IPS-18a (cell line): ENCODE measurements at regions not wholly inside any gene's neighbourhood (a gene's known extent, or its start where the extent isn't known, plus 50 kb on each side); places are given as distances from the start of the nearest gene placed in this dataset.

ENCODE experiments used
- H3K27ac ChIP-seq: one replicate; pipeline ENCODE4 v1.5.1; 2013; ENCODE audit warnings: low read length
- H3K27me3 ChIP-seq: one replicate; pipeline ENCODE4 v1.6.1; 2013; ENCODE audit warnings: mild to moderate bottlenecking, low read length; ENCODE audit not compliant: control insufficient read depth, insufficient read depth
- H3K36me3 ChIP-seq: one replicate; pipeline ENCODE4 v1.6.1; 2013; ENCODE audit warnings: low read depth, low read length; ENCODE audit not compliant: control insufficient read depth
- H3K4me1 ChIP-seq: one replicate; pipeline ENCODE4 v1.6.1; 2013; ENCODE audit warnings: low read depth, low read length; ENCODE audit not compliant: control insufficient read depth
- H3K4me3 ChIP-seq: one replicate; pipeline ENCODE4 v1.5.1; 2013; ENCODE audit warnings: low read length
- H3K9ac ChIP-seq: one replicate; pipeline ENCODE4 v1.6.1; 2013; ENCODE audit warnings: mild to moderate bottlenecking, low read length, moderate library complexity
- H3K9me3 ChIP-seq: one replicate; pipeline ENCODE4 v1.6.1; 2013; ENCODE audit warnings: low read depth, low read length; ENCODE audit not compliant: control insufficient read depth

- Histone ChIP-seq H3K9me3 (no peaks in the 10 kb centered on the region), H3K36me3 (no peaks in the 10 kb centered on the region), H3K27ac (no peak overlapping the region), H3K27me3 (no peaks in the 10 kb centered on the region), H3K4me1 (peaks cover 4% of the 10 kb centered on the region), H3K4me3 (no peak overlapping the region), H3K9ac (no peak overlapping the region)
Observed at GRCh38 chr18:77749089-77749488, 499.4 kb downstream of the GALR1 start.

- H3K9me3 ChIP-seq: no peaks in the 10 kb centered on the region
Observed at GRCh38 chr18:77750006-77750405, 500.4 kb downstream of the GALR1 start.

GRCh38 chr18:77754475-77755044 is 504.9 kb downstream of the GALR1 start:
- no peaks in the 10 kb centered on the region for H3K9me3 ChIP-seq
- H3K9ac ChIP-seq: no peak overlapping the region
- H3K27ac ChIP-seq: no peak overlapping the region
- H3K4me1 ChIP-seq: peaks cover 16% of the 10 kb centered on the region
- no peaks in the 10 kb centered on the region for H3K27me3 ChIP-seq
- H3K36me3 ChIP-seq: no peaks in the 10 kb centered on the region
- no peak overlapping the region for H3K4me3 ChIP-seq

More at GRCh38 chr18:77750006-77750405, 500.4 kb downstream of the GALR1 start:
- Histone ChIP-seq H3K4me3 (no peak overlapping the region), H3K27ac (no peak overlapping the region), H3K4me1 (peaks cover 12% of the 10 kb centered on the region), H3K9ac (no peak overlapping the region), H3K27me3 (no peaks in the 10 kb centered on the region), H3K36me3 (no peaks in the 10 kb centered on the region)

- Histone ChIP-seq H3K36me3 (no peaks in the 10 kb centered on the region), H3K4me3 (no peak overlapping the region)
Observed at GRCh38 chr18:77755187-77755586, 505.5 kb downstream of the GALR1 start.

GRCh38 chr18:77761332-77761731 is 511.7 kb downstream of the GALR1 start:
- no peak overlapping the region for H3K4me3 ChIP-seq
- H3K27ac ChIP-seq: no peak overlapping the region
- H3K36me3 ChIP-seq: no peaks in the 10 kb centered on the region
- no peaks in the 10 kb centered on the region for H3K27me3 ChIP-seq
- H3K9ac ChIP-seq: no peak overlapping the region
- peaks cover 7% of the 10 kb centered on the region for H3K9me3 ChIP-seq
- peaks cover 23% of the 10 kb centered on the region for H3K4me1 ChIP-seq

More at GRCh38 chr18:77755187-77755586, 505.5 kb downstream of the GALR1 start:
- Histone ChIP-seq H3K9ac (no peak overlapping the region), H3K4me1 (peaks cover 16% of the 10 kb centered on the region), H3K27ac (no peak overlapping the region), H3K9me3 (no peaks in the 10 kb centered on the region), H3K27me3 (no peaks in the 10 kb centered on the region)

- Histone ChIP-seq H3K4me3 (peak overlapping the region; percentile 57), H3K27ac (no peak overlapping the region), H3K36me3 (no peaks in the 10 kb centered on the region), H3K27me3 (no peaks in the 10 kb centered on the region), H3K9me3 (peaks cover 7% of the 10 kb centered on the region), H3K9ac (no peak overlapping the region), H3K4me1 (peaks cover 23% of the 10 kb centered on the region)
Observed at GRCh38 chr18:77762014-77762413, 512.4 kb downstream of the GALR1 start.

- H3K9me3 ChIP-seq: peaks cover 7% of the 10 kb centered on the region
- H3K4me1 ChIP-seq: peaks cover 23% of the 10 kb centered on the region
- H3K27me3 ChIP-seq: no peaks in the 10 kb centered on the region
- H3K36me3 ChIP-seq: no peaks in the 10 kb centered on the region
- H3K9ac ChIP-seq: no peak overlapping the region
- H3K4me3 ChIP-seq: peak overlapping the region; percentile 57
- H3K27ac ChIP-seq: no peak overlapping the region
Observed at GRCh38 chr18:77762642-77763041, 513.0 kb downstream of the GALR1 start.

GRCh38 chr18:77763530-77764145 is 514.0 kb downstream of the GALR1 start:
- Histone ChIP-seq H3K9ac (no peak overlapping the region), H3K36me3 (no peaks in the 10 kb centered on the region), H3K27ac (no peak overlapping the region), H3K4me3 (no peak overlapping the region), H3K9me3 (peaks cover 7% of the 10 kb centered on the region), H3K4me1 (peaks cover 23% of the 10 kb centered on the region), H3K27me3 (no peaks in the 10 kb centered on the region)

- Histone ChIP-seq H3K9me3 (peaks cover 7% of the 10 kb centered on the region), H3K4me1 (peaks cover 23% of the 10 kb centered on the region), H3K4me3 (no peak overlapping the region), H3K27ac (no peak overlapping the region), H3K27me3 (no peaks in the 10 kb centered on the region), H3K9ac (no peak overlapping the region), H3K36me3 (no peaks in the 10 kb centered on the region)
Observed at GRCh38 chr18:77765468-77765867, 515.8 kb downstream of the GALR1 start.

- H3K4me3 ChIP-seq: no peak overlapping the region
- H3K36me3 ChIP-seq: no peaks in the 10 kb centered on the region
- H3K9me3 ChIP-seq: peaks cover 2% of the 10 kb centered on the region
- peaks cover 23% of the 10 kb centered on the region for H3K4me1 ChIP-seq
- H3K27me3 ChIP-seq: no peaks in the 10 kb centered on the region
- no peak overlapping the region for H3K27ac ChIP-seq
- no peak overlapping the region for H3K9ac ChIP-seq
Observed at GRCh38 chr18:77766421-77766820, 516.8 kb downstream of the GALR1 start.

GRCh38 chr18:77772177-77772576 is 522.5 kb downstream of the GALR1 start:
- Histone ChIP-seq H3K4me3 (no peak overlapping the region), H3K9me3 (no peaks in the 10 kb centered on the region), H3K9ac (no peak overlapping the region), H3K36me3 (no peaks in the 10 kb centered on the region), H3K27ac (no peak overlapping the region), H3K4me1 (no peaks in the 10 kb centered on the region), H3K27me3 (no peaks in the 10 kb centered on the region)

- Histone ChIP-seq H3K9me3 (no peaks in the 10 kb centered on the region), H3K36me3 (no peaks in the 10 kb centered on the region), H3K4me1 (no peaks in the 10 kb centered on the region)
Observed at GRCh38 chr18:77776104-77776503, 526.5 kb downstream of the GALR1 start.

More at GRCh38 chr18:77776104-77776503, 526.5 kb downstream of the GALR1 start:
- Histone ChIP-seq H3K27me3 (no peaks in the 10 kb centered on the region), H3K27ac (no peak overlapping the region), H3K9ac (no peak overlapping the region), H3K4me3 (no peak overlapping the region)
